ENCODE measurements at regions not wholly inside any gene's neighbourhood (a gene's known extent, or its start where the extent isn't known, plus 50 kb on each side); places are given as distances from the start of the nearest gene placed in this dataset.

DNA sequence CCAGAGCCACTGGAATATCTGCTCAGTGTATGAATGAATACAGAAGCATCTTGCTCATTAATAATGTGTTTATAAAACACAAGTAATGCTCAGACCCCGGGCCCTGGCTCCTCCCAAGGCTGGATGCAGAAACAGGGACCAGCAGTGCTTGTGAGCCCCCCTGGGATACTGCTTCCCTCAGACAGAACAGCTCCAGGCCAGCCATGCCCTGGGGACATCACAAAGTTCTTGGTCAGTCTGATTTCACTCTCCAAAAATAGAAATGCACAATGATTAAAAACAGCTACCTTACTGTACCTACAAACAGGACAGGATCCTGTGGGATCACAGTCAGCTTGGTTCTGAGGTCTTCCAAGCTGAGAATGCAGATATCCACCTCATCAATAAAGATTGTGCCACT, 68.2 kb downstream of the ABCC12 start:
- H3K9me3 Mint-ChIP-seq = peaks cover 4% of the 10 kb centered on the region
- no peaks in the 10 kb centered on the region for H3K9me3 ChIP-seq (ENCODE audit: control insufficient read depth, low read length)
- no peak for DNase-seq
- H3K27me3 ChIP-seq (ENCODE audit: control insufficient read depth, insufficient read depth, low read length, poor library complexity, severe bottlenecking) = no peaks in the 10 kb centered on the region
- H3K27me3 Mint-ChIP-seq (ENCODE audit: insufficient read depth) = peaks cover 7% of the 10 kb centered on the region
- TF ChIP-seq, protein P1, sequence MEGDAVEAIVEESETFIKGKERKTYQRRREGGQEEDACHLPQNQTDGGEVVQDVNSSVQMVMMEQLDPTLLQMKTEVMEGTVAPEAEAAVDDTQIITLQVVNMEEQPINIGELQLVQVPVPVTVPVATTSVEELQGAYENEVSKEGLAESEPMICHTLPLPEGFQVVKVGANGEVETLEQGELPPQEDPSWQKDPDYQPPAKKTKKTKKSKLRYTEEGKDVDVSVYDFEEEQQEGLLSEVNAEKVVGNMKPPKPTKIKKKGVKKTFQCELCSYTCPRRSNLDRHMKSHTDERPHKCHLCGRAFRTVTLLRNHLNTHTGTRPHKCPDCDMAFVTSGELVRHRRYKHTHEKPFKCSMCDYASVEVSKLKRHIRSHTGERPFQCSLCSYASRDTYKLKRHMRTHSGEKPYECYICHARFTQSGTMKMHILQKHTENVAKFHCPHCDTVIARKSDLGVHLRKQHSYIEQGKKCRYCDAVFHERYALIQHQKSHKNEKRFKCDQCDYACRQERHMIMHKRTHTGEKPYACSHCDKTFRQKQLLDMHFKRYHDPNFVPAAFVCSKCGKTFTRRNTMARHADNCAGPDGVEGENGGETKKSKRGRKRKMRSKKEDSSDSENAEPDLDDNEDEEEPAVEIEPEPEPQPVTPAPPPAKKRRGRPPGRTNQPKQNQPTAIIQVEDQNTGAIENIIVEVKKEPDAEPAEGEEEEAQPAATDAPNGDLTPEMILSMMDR (conservative IDR thresholded peaks at IDR 0.05) = no peak
- no peaks in the 10 kb centered on the region for H3K36me3 ChIP-seq (ENCODE audit: control insufficient read depth, insufficient read depth, low read length)
- H3K4me1 Mint-ChIP-seq = peaks cover 10% of the 10 kb centered on the region
- WGBS, 2 experiments (ENCODE audit: insufficient coverage in 1 of 2, insufficient read length in 1 of 2) = 60 to 87% methylated on average over 1 of the region's 1 CpG
- no peak overlapping the region for H3K27ac ChIP-seq (ENCODE audit: low read depth, low read length)
- H3K27ac Mint-ChIP-seq = no peak overlapping the region
- H3K4me1 ChIP-seq (ENCODE audit: control insufficient read depth, insufficient read depth, low read length) = no peaks in the 10 kb centered on the region
- H3K9ac ChIP-seq (ENCODE audit: extremely low read depth, low read length, poor library complexity, severe bottlenecking) = no peak overlapping the region
- H3K4me3 ChIP-seq (ENCODE audit: low read length) = no peak overlapping the region
- H3K4me3 Mint-ChIP-seq = no peak overlapping the region
- no peaks in the 10 kb centered on the region for H3K36me3 Mint-ChIP-seq (ENCODE audit: low read depth)

DNA sequence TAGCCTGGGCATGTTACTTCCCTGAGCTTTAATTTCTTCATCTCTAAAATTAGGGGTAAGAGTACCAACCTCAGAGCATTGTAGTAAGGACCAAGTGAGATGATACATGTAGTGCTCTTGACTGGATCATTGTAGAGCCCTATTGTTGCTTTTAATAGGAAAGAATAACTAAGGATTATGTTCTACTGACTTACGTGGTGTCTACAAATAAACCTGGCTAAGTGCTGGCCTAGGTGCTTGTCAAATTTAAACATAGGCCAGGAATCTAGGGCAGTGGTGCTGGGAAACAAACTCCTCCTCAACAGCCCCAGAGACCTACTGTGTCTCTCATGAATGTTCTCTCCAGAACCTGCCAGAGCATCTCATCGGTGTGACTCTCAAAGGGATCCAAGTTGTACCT, 69.4 kb downstream of the ABCC12 start:
- Mint-ChIP-seq H3K4me1 (peaks cover 6% of the 10 kb centered on the region), H3K4me3 (no peak overlapping the region), H3K27ac (no peak overlapping the region), H3K9me3 (no peaks in the 10 kb centered on the region), H3K36me3 (ENCODE audit: low read depth) (no peaks in the 10 kb centered on the region), H3K27me3 (ENCODE audit: insufficient read depth) (peaks cover 6% of the 10 kb centered on the region)
- Histone ChIP-seq H3K4me1 (ENCODE audit: control insufficient read depth, insufficient read depth, low read length) (no peaks in the 10 kb centered on the region), H3K27me3 (ENCODE audit: control insufficient read depth, insufficient read depth, low read length, poor library complexity, severe bottlenecking) (no peaks in the 10 kb centered on the region), H3K27ac (ENCODE audit: low read depth, low read length) (no peak overlapping the region), H3K9me3 (ENCODE audit: control insufficient read depth, low read length) (no peaks in the 10 kb centered on the region), H3K4me3 (ENCODE audit: low read length) (no peak overlapping the region), H3K36me3 (ENCODE audit: control insufficient read depth, insufficient read depth, low read length) (no peaks in the 10 kb centered on the region), H3K9ac (ENCODE audit: extremely low read depth, low read length, poor library complexity, severe bottlenecking) (no peak overlapping the region)
- DNase-seq = no peak
- TF ChIP-seq, protein P1 (conservative IDR thresholded peaks at IDR 0.05) = no peak
- 88 to 93% methylated on average over 1 to 2 of the region's 2 CpGs for WGBS, 2 experiments (ENCODE audit: insufficient coverage in 1 of 2, insufficient read length in 1 of 2)

DNA sequence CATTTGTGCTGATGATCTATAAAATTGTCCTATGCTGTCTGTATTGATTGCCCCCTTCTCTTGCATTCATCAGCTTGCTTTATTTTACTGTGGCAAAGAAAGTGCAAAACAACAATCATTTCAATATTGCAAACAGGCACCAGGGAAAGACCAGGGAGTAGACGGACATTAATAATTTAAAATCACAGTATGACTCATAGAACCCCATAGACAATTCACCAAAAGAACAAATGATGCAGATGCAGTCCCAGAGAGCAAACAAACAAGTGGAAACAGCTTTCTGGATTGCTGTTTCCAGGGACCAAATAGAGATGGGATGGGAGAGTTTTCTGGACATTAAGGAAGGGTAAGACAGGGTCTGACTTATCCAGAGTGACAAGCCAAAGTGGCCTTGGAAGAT, 70.1 kb downstream of the ABCC12 start:
- H3K9me3 ChIP-seq (ENCODE audit: control insufficient read depth, low read length) = no peaks in the 10 kb centered on the region
- WGBS, 2 experiments (ENCODE audit: insufficient coverage in 1 of 2, insufficient read length in 1 of 2) = 88% methylated on average over 1 of the region's 1 CpG; no CpG with 5 or more reads in 1 of the 2 experiments
- no peaks in the 10 kb centered on the region for H3K27me3 ChIP-seq (ENCODE audit: control insufficient read depth, insufficient read depth, low read length, poor library complexity, severe bottlenecking)
- H3K4me3 ChIP-seq (ENCODE audit: low read length) = no peak overlapping the region
- no peak overlapping the region for H3K27ac ChIP-seq (ENCODE audit: low read depth, low read length)
- H3K9ac ChIP-seq (ENCODE audit: extremely low read depth, low read length, poor library complexity, severe bottlenecking) = no peak overlapping the region
- no peaks in the 10 kb centered on the region for H3K4me1 Mint-ChIP-seq
- no peaks in the 10 kb centered on the region for H3K36me3 Mint-ChIP-seq (ENCODE audit: low read depth)
- H3K4me1 ChIP-seq (ENCODE audit: control insufficient read depth, insufficient read depth, low read length) = no peaks in the 10 kb centered on the region
- H3K27ac Mint-ChIP-seq = no peak overlapping the region
- H3K4me3 Mint-ChIP-seq = no peak overlapping the region
- TF ChIP-seq, protein P1 (conservative IDR thresholded peaks at IDR 0.05) = no peak
- peaks cover 3% of the 10 kb centered on the region for H3K27me3 Mint-ChIP-seq (ENCODE audit: insufficient read depth)
- no peaks in the 10 kb centered on the region for H3K9me3 Mint-ChIP-seq
- DNase-seq = no peak
- no peaks in the 10 kb centered on the region for H3K36me3 ChIP-seq (ENCODE audit: control insufficient read depth, insufficient read depth, low read length)

All from endodermal cell (in vitro differentiated cells).